GM12874 (cell line): ENCODE measurements at regions not wholly inside any gene's neighbourhood (a gene's known extent, or its start where the extent isn't known, plus 50 kb on each side); places are given as distances from the start of the nearest gene placed in this dataset.

Experiments
- TF ChIP-seq, protein P1 (sequence below): IDR thresholded peaks from 2 replicates; pipeline ENCODE4 v1.5.1; 2011; ENCODE audit warnings: low read depth, mild to moderate bottlenecking, control low read depth, low read length, moderate library complexity; ENCODE audit not compliant: insufficient read depth

DNA sequence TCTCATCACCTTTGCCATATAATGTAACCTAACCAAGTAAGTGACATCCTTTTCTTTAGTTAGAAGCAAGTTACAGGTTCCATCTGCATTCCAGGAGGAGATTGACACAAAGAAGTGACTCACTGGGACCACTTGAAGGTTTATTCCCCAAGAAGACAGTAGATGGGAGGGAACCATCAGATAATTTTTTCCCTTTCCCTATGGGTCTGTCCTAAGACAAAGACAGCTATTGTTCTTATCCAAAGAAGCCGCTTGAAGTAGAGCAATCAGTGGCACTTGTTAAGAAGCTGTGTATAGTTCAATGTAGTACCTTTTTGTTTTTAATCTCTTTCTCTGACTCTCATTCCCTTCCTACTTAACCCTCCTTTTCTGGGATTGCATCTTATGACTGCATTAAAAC is 139.9 kb upstream of the B3GALT2 start:
- TF ChIP-seq, protein P1, sequence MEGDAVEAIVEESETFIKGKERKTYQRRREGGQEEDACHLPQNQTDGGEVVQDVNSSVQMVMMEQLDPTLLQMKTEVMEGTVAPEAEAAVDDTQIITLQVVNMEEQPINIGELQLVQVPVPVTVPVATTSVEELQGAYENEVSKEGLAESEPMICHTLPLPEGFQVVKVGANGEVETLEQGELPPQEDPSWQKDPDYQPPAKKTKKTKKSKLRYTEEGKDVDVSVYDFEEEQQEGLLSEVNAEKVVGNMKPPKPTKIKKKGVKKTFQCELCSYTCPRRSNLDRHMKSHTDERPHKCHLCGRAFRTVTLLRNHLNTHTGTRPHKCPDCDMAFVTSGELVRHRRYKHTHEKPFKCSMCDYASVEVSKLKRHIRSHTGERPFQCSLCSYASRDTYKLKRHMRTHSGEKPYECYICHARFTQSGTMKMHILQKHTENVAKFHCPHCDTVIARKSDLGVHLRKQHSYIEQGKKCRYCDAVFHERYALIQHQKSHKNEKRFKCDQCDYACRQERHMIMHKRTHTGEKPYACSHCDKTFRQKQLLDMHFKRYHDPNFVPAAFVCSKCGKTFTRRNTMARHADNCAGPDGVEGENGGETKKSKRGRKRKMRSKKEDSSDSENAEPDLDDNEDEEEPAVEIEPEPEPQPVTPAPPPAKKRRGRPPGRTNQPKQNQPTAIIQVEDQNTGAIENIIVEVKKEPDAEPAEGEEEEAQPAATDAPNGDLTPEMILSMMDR = no peak

DNA sequence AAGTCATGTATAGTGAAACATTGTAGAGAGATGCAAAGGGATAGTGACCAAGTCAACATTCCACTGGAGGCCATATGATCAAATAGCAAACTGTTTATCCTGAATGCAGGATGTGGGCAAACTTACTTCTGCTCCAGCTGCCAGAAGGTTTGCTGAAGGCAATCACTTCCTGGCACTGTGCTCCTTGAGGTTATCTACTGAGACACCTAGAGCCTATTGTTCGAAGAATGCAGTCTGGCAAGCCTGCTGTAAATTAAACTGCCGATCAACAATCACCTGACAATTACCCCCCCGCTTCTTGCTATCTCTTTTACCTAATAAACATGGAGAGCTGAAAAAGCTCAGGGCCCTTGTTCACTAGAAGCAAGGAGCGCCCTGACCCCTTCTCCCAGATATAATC is 139.4 kb upstream of the B3GALT2 start:
- TF ChIP-seq, protein P1 = no peak

- TF ChIP-seq, protein P1 = no peak
Measured at GRCh38 chr1:193325042-193325441, 138.6 kb upstream of the B3GALT2 start.

- TF ChIP-seq, protein P1 = no peak
Measured at GRCh38 chr1:193322211-193322610, 135.8 kb upstream of the B3GALT2 start.

GRCh38 chr1:193321242-193321840 is 134.9 kb upstream of the B3GALT2 start:
- TF ChIP-seq, protein P1 = no peak

DNA sequence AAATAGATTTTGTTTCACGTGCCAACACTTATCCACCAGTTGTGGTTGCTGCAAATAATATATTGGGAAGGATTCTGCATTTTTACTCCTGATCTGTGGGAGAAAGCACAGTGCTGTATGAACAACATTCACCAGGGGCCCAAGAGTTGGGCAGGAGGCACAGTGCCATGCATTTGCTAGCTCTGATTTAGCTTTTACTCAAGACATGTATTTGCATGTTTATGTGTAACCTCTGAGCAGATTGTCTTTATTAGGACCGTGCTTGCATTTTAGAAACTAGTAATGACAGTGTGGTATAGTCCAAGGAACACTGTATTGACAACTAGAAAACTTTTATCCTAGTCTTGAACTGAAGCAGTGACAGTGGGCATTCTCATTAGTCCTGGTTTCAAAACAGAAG is 133.9 kb upstream of the B3GALT2 start:
- TF ChIP-seq, protein P1 = no peak

DNA sequence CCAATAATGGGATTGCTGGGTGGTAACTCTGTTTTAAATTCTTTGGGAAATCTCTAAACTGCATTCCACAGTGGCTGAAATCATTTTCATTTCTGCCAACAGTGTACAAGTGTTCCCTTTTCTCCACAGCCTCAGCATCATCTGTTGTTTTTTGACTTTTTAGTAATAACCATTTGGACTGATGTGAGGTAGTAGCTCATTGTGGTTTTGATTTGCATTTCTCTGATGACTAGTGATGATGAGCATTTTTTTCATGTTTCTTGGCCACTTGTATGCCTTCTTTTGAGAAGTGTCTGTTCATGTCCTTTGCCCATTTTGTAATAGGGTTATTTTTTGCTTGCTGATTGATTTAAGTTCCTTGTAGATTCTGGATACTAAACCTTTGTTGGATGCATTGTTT is 131.9 kb upstream of the B3GALT2 start:
- TF ChIP-seq, protein P1 = no peak
